Activated CD4-positive, alpha-beta T cell treated with anti-CD3 and anti-CD28 coated beads, Interleukin-2, amount 50 U/mL, for 24 hours (primary cell): ENCODE measurements at regions not wholly inside any gene's neighbourhood (a gene's known extent, or its start where the extent isn't known, plus 50 kb on each side); places are given as distances from the start of the nearest gene placed in this dataset.

Experiments used
- DNase-seq, 2 donors: peaks; one replicate each; pipeline ENCODE4 v3.0.0-alpha.2; 2020; ENCODE audit warnings: low read depth in 1 of 2, low spot score in 1 of 2

DNA sequence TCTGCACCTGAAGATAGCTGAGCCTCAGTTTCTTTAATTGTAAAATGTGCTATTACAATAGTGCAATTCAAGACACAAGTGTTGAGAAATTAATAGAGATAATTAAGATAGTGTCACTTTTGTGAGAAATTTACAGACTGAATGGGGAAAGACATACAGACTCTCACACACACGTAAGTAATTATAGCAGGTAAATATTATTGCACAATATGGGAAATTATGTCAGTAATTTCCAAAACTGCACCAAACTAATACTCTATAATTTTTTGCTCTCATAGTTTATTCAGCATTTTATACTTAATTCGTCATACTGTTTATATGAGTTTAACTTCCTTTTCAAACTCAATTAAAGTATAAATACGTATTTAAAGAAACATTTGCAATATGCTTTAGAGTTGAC is 124.9 kb upstream of the GYPC start:
- no peak for DNase-seq

- no peak for DNase-seq
These were observed 121.5 kb upstream of the GYPC start for GRCh38 chr2:126534478-126534877.

DNA sequence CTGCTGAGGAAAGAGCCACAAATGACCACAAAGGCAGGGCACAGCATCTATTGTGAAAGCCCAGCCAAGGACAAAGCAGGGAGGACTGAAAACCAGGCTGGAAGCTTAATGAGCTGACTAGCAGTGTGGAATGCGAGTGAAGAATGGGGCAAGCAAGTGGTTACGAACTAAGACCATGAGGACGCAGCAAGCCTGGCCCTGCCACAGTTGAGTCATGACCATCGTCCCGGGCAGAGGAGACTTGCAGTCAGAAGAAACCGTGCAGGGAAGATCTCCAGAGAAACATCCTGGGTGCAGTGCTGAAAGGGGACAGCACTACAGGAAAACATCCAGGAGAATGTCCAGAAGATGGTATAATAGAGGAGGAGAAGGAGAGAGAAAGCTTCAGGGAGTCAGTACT is 120.5 kb upstream of the GYPC start:
- no peak for DNase-seq

GRCh38 chr2:126536605-126537200 is 119.3 kb upstream of the GYPC start:
- no peak for DNase-seq

GRCh38 chr2:126539101-126539500 is 116.9 kb upstream of the GYPC start:
- DNase-seq: no peak

- DNase-seq: no peak
These were observed 113.7 kb upstream of the GYPC start for GRCh38 chr2:126542247-126542646.

DNA sequence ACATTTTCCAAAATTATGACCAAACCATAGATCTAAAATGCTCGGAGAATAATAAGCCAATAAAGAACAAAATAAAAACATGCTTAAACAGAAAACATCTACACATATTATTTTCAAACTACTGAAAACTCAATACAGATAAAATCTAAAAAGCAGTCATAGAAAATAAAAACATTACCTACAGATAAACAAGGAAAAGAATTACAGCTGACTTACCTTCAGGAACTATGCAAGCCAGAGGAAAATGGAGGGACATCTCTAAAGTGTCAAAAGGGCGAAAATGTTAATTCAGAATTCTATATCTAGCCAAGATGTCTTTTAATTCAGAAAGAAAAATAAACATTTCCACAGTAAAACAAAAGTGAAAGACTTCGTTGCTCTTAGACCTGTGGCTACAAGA is 112.9 kb upstream of the GYPC start:
- no peak for DNase-seq

DNA sequence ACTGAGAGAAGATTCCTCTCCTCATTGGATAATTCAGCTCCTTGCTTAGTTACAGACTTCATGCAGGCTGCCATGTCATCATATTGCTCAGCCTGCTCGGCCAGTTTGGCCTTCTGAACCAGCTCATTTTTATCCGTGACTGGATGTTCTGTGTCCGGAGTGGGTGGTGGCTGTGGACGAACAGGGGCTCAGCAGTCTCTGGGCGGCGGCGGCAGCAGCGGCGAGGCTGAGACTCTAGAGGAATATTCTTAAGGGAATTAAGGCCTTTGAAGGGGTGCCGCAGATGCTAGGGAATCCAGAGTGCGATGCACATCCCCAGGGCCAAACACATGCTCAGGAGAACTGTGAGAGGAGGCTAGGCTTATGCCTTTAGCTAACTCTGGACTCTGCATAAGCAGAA is 97.9 kb upstream of the GYPC start:
- DNase-seq: no peak

DNA sequence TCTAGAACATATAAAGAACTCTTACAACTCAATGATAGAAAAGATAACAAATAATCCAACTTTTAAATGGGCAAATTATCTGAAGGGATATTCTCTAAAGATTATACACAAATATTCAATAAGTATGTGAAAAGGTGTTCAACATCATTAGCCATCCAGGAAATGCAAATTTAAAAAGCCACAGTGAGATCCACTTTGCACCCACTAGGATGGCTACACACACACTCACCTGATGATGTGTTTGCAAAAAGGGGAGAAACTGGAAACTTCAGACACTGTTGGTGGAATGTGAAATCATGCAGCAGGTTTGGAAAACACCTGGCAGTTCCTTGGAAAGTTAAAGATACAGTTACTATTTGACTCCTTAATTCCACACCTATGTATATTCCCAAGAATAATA is 87.2 kb upstream of the GYPC start:
- no peak for DNase-seq

DNA sequence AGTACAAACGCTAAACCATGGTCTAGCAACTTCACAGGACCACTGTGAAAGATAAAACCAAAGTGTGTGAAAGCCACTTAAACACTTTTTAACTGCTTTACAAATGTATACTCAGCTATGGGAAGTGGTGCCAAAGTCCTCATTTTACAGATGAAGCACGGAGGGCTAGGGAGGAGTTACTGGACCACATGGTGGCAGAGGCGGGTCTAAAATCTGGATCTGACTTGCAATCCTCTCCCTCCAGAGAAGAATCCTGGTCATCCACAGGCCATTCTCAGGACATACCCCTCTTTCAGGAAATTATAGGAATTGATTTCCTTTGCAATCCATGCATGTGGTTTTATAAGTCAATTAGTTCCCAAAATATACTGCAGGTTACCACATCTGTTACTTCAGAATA is 84.6 kb upstream of the GYPC start:
- DNase-seq: no peak

- DNase-seq: no peak
These were observed 80.3 kb upstream of the GYPC start for GRCh38 chr2:126575631-126576030.

DNA sequence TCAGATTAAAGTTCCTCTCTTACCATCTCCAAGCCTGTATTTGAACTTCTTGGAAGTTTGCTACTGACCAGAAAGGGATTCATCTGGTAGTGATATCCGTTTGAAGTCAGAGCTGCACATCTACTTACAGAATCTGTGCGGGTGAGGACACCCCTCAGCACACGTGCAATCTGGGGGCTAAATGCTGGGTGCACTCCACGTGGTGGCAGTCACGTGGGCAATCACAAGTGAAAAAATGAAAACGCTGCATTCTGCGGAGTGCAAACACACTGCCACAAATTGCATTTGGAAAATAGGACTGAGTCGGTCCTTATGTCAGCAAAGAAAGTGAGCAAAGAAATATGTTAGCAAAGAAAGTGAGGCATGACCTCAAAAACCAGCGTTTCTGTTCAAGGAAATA is 76.1 kb upstream of the GYPC start:
- DNase-seq: no peak

GRCh38 chr2:126586317-126586716 is 69.6 kb upstream of the GYPC start:
- DNase-seq: no peak

DNA sequence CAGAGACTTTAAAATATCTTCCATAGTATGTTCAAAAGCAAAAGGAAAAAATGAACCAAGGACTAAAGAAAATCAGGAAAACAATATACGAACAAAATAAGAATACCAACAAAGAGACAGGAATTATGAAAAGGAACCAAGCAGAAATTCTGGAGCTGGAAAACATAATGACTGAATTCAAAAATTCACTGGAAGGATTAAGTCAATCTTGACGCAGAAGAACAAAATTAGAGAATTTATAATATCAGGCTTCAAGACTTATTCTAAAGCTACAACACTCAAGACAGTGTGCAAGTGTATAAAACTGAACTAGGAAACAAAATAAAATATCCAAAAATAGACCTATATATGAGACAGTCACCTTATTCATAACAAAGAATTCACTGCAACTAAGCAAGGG is 56.9 kb upstream of the GYPC start:
- no peak for DNase-seq

DNA sequence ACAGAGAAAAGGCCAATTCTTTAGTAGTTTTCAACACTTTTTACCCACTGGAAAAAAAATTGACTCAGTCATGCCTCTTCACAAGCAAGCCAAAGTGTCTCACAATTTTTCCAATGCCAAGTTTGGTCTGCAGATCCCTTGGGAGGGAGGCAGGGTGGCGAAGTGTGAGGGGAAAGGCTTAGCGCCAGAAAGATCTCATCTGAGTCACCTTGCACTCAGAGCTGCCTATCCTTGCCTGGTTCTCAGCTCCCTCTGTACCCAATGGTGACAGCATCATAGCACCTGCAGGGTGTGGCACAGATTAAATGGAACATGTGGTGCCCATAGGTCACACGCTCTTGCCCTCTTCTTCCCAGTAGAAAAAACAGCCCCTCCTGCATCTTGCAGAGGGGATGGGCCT is 55.2 kb upstream of the GYPC start:
- no peak for DNase-seq

GRCh38 chr2:126602334-126602733 is 53.6 kb upstream of the GYPC start:
- DNase-seq: no peak
